SK-N-SH (cell line): ENCODE measurements at regions not wholly inside any gene's neighbourhood (a gene's known extent, or its start where the extent isn't known, plus 50 kb on each side); places are given as distances from the start of the nearest gene placed in this dataset.

Source experiments
- CTCF ChIP-seq: fragments of 200-600 bp; sonication (generic); IDR thresholded peaks from 2 replicates; pipeline ENCODE4 v1.6.1; 2017; ENCODE audit warnings: antibody characterized with exemption, mild to moderate bottlenecking, moderate library complexity
- EZH2phosphoT487 ChIP-seq: fragments of 200-600 bp; sonication (generic); IDR thresholded peaks from 2 replicates; pipeline ENCODE4 v1.6.1; 2017; ENCODE audit warnings: low read depth, mixed run types, mild to moderate bottlenecking, antibody characterized with exemption, moderate library complexity, borderline replicate concordance
- MAX ChIP-seq: IDR thresholded peaks from 2 replicates; pipeline ENCODE4 v1.4.0; 2012; ENCODE audit warnings: low read depth
- MXI1 ChIP-seq: IDR thresholded peaks from 2 replicates; pipeline ENCODE4 v1.6.1; 2012; ENCODE audit warnings: mild to moderate bottlenecking, low read depth, low read length, improper control_type of control experiment
- NFIC ChIP-seq: IDR thresholded peaks from 2 replicates; pipeline ENCODE4 v1.4.0; 2012; ENCODE audit warnings: borderline replicate concordance
- POLR2AphosphoS5 ChIP-seq: IDR thresholded peaks from 2 replicates; pipeline ENCODE4 v1.6.1; 2012; ENCODE audit warnings: low read depth, low read length
- RXRA ChIP-seq: IDR thresholded peaks from 2 replicates; pipeline ENCODE4 v1.4.0; 2012; ENCODE audit warnings: low read depth, mild to moderate bottlenecking, borderline replicate concordance
- SIN3A ChIP-seq: IDR thresholded peaks from 2 replicates; pipeline ENCODE4 v1.6.1; 2012; ENCODE audit warnings: low read depth, mild to moderate bottlenecking, low read length, moderate library complexity, borderline replicate concordance
- SMC3 ChIP-seq: IDR thresholded peaks from 2 replicates; pipeline ENCODE4 v1.6.1; 2012; ENCODE audit warnings: low read depth, low read length, improper control_type of control experiment
- TAF1 ChIP-seq: IDR thresholded peaks from 2 replicates; pipeline ENCODE4 v1.6.1; 2012; ENCODE audit warnings: low read depth, mild to moderate bottlenecking, low read length, moderate library complexity, borderline replicate concordance
- YY1 ChIP-seq: IDR thresholded peaks from 2 replicates; pipeline ENCODE4 v1.4.0; 2012; ENCODE audit warnings: low read depth, mild to moderate bottlenecking

- no peak for TF ChIP-seq EZH2phosphoT487
- TF ChIP-seq CTCF, result no peak
- TF ChIP-seq RXRA, result no peak
- TF ChIP-seq YY1, result no peak
- TF ChIP-seq POLR2AphosphoS5, result no peak
- TF ChIP-seq MXI1, result no peak
- TF ChIP-seq SIN3A, result no peak
- no peak for TF ChIP-seq MAX
- no peak for TF ChIP-seq SMC3
- no peak for TF ChIP-seq TAF1
- TF ChIP-seq NFIC, result no peak
Observed at GRCh38 chr4:112947616-112948015, 101.8 kb upstream of the ANK2 start.
